ENCODE measurements at regions not wholly inside any gene's neighbourhood (a gene's known extent, or its start where the extent isn't known, plus 50 kb on each side); places are given as distances from the start of the nearest gene placed in this dataset.

DNA sequence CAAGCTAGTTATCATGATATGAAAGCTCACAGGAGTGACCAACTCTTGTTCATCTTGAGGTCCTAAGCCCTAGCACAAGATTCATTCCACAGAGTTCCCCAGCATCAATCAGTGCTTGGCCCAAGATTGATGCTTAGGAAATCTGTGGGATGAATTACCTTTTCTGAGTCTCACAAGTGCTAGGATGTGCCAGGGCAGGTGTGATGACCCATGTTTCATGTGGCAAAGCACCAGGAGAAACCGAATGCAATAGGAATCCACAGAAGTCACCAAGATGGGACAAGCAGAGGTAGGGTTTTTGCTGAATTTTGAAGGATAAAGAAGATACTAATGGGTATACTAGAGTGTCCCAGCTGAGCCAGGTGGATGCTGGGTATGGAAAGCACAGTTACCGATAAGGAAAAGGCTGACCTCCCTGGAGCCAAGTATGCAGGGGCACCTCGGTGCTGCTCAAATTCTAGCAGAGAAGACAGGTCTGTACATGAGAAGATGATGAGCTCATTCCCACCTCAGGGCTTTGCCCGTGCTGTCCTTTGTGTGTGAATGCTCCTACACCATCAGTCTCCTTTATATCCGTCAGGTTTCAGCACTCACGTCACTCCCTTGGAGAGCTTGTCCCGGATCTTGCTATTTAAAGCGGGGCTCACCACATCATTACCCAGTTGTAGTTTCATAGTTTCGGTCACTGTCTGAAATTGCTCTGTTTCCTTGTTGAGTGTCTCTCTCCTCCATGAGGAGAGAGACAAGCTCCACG, 168.9 kb upstream of the TSC22D1 start:
- Histone ChIP-seq H3K36me3 (no peaks in the 10 kb centered on the region), H3K27me3 (no peaks in the 10 kb centered on the region), H3K4me1 (no peaks in the 10 kb centered on the region), H3K4me3 (no peak overlapping the region), H3K27ac (no peak overlapping the region), H3K9me3 (no peaks in the 10 kb centered on the region)
- TF ChIP-seq, protein P1, sequence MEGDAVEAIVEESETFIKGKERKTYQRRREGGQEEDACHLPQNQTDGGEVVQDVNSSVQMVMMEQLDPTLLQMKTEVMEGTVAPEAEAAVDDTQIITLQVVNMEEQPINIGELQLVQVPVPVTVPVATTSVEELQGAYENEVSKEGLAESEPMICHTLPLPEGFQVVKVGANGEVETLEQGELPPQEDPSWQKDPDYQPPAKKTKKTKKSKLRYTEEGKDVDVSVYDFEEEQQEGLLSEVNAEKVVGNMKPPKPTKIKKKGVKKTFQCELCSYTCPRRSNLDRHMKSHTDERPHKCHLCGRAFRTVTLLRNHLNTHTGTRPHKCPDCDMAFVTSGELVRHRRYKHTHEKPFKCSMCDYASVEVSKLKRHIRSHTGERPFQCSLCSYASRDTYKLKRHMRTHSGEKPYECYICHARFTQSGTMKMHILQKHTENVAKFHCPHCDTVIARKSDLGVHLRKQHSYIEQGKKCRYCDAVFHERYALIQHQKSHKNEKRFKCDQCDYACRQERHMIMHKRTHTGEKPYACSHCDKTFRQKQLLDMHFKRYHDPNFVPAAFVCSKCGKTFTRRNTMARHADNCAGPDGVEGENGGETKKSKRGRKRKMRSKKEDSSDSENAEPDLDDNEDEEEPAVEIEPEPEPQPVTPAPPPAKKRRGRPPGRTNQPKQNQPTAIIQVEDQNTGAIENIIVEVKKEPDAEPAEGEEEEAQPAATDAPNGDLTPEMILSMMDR (IDR thresholded peaks at IDR 0.05), result no peak
- TF ChIP-seq POLR2A (IDR thresholded peaks at IDR 0.05), result no peak
- intact Hi-C loops (cut with DNase I; ENCODE audit: low total_unique reads), result no loop called here
- DNase-seq, result no peak

DNA sequence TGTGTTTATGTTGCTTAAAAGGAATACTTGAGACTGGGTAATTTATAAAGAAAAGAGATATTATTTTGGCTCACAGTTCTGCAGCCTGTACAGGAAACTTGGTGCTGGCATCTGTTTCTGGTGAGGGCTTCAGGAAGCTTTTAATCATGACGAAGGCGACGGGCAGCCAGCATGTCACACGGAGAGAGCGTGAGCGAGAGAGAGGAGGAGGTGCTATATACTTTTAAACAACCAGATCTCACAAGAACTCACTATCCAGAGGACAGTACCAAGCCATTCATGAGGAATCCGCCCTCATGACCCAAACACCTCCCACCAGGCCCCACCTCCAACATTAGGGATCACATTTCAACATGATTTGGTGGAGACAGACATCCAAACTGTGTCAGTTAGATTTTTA, 163.4 kb upstream of the TSC22D1 start:
- Histone ChIP-seq H3K9me3 (no peaks in the 10 kb centered on the region), H3K4me3 (no peak overlapping the region), H3K27me3 (no peaks in the 10 kb centered on the region), H3K27ac (no peak overlapping the region), H3K36me3 (no peaks in the 10 kb centered on the region), H3K4me1 (no peaks in the 10 kb centered on the region)
- no peak for DNase-seq
- TF ChIP-seq, protein P1 (IDR thresholded peaks at IDR 0.05), result no peak
- no peak for TF ChIP-seq POLR2A (IDR thresholded peaks at IDR 0.05)
- intact Hi-C loops (cut with DNase I; ENCODE audit: low total_unique reads), result no loop called here

DNA sequence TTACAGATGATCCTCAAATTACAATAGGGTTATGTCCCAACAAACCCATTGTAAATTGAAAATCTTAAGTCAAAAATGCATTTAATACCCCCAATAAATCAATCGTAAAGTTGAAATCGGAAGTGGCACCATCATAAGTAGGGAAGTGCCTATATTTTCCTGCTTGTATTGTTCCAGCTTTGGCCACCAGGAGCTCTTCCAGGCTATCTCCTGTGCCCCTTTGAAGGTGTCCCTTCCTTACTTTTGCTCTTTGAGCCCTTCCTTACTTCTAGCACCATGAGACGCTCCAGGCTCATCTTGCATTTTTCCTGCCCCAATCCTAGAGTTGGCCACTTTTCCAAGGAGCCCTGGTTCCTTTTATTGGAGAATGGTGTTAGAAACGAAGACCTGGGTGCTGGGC, 163.0 kb upstream of the TSC22D1 start:
- TF ChIP-seq, protein P1 (IDR thresholded peaks at IDR 0.05), result no peak
- no peak for TF ChIP-seq POLR2A (IDR thresholded peaks at IDR 0.05)
- Histone ChIP-seq H3K9me3 (no peaks in the 10 kb centered on the region), H3K27me3 (no peaks in the 10 kb centered on the region), H3K4me3 (no peak overlapping the region), H3K27ac (no peak overlapping the region), H3K4me1 (no peaks in the 10 kb centered on the region), H3K36me3 (no peaks in the 10 kb centered on the region)
- DNase-seq, result no peak
- intact Hi-C loops (cut with DNase I; ENCODE audit: low total_unique reads), result no loop called here

DNA sequence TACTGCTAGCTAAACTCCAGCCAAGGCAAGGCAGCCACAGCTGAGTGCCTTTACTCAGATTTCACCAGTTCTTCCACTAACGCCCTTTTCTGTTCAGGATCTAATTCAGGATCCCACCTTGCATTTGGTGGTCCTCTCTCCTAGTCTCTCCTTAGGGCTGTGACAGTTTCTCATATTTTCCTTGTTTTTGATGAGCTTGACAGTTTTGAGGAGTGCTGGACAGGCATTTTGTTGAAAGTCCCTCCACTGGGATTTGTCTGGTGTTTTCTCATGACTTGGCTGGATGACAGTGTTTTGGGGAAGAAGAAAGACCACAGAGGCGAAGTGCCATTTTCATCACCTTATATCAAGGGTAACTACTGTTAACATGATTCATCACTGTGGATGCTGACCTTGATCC, 162.3 kb upstream of the TSC22D1 start:
- H3K27me3 ChIP-seq, result no peaks in the 10 kb centered on the region

DNA sequence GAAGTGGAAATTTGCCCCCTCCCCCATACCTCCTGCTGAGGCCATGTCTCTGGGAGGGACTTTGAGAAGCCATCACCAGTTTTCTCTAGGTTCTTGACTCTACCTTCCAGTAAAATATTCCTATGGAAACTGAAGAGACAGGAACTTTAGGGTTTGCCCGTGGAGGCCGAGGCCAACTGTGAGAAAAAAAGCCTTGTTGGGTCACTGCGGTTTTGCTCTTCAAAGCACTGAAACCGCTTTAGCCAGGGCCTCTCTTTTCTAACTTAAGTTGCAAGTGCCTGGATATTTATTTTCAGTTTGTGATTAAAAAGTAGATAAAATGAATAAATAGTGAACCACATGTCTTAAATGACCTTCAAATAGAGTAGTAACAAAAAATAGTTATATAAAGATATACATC, 159.7 kb upstream of the TSC22D1 start:
- no peaks in the 10 kb centered on the region for H3K36me3 ChIP-seq
- DNase-seq, result no peak
- intact Hi-C loops (cut with DNase I; ENCODE audit: low total_unique reads), result no loop called here
- no peak overlapping the region for H3K27ac ChIP-seq
- TF ChIP-seq, protein P1 (IDR thresholded peaks at IDR 0.05), result no peak
- no peak for TF ChIP-seq POLR2A (IDR thresholded peaks at IDR 0.05)
- H3K4me3 ChIP-seq, result no peak overlapping the region
- H3K9me3 ChIP-seq, result no peaks in the 10 kb centered on the region
- H3K27me3 ChIP-seq, result no peaks in the 10 kb centered on the region
- no peaks in the 10 kb centered on the region for H3K4me1 ChIP-seq

More for the DNA sequence above, 162.3 kb upstream of the TSC22D1 start:
- intact Hi-C loops (cut with DNase I; ENCODE audit: low total_unique reads), result no loop called here
- H3K9me3 ChIP-seq, result no peaks in the 10 kb centered on the region
- no peaks in the 10 kb centered on the region for H3K4me1 ChIP-seq
- H3K36me3 ChIP-seq, result no peaks in the 10 kb centered on the region
- no peak overlapping the region for H3K4me3 ChIP-seq
- no peak for DNase-seq
- TF ChIP-seq POLR2A (IDR thresholded peaks at IDR 0.05), result no peak
- TF ChIP-seq, protein P1 (IDR thresholded peaks at IDR 0.05), result no peak
- no peak overlapping the region for H3K27ac ChIP-seq
